ENCODE measurements at regions not wholly inside any gene's neighbourhood (a gene's known extent, or its start where the extent isn't known, plus 50 kb on each side); places are given as distances from the start of the nearest gene placed in this dataset.
A peak's percentile ranks its signal among the peaks of the same experiment; 100 is the strongest.

DNA sequence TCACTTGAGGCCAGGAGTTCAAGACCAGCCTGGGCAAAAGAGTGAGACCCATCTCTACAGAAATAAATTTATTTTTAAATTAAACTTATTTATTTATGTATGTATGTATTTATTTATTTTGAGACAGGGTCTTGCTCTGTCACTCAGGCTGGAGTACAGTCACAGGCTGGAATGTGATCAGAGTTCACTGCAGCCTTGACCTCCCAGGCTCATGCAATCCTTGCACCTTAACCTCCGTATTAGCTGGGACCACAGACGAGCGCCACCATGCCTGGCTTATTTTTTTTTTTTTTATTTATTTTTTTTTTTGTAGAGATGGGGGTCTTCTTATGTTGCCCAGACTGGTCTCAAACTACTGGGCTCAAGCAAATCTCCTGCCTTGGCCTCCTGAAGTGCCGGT lies 135.2 kb upstream of the HES1 start:
- H3K4me3 ChIP-seq (ENCODE audit: low read depth, low read length) = no peak overlapping the region
- TF ChIP-seq, protein P1, sequence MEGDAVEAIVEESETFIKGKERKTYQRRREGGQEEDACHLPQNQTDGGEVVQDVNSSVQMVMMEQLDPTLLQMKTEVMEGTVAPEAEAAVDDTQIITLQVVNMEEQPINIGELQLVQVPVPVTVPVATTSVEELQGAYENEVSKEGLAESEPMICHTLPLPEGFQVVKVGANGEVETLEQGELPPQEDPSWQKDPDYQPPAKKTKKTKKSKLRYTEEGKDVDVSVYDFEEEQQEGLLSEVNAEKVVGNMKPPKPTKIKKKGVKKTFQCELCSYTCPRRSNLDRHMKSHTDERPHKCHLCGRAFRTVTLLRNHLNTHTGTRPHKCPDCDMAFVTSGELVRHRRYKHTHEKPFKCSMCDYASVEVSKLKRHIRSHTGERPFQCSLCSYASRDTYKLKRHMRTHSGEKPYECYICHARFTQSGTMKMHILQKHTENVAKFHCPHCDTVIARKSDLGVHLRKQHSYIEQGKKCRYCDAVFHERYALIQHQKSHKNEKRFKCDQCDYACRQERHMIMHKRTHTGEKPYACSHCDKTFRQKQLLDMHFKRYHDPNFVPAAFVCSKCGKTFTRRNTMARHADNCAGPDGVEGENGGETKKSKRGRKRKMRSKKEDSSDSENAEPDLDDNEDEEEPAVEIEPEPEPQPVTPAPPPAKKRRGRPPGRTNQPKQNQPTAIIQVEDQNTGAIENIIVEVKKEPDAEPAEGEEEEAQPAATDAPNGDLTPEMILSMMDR (IDR thresholded peaks at IDR 0.05; ENCODE audit: low read depth, low read length) = no peak
- no peak for TF ChIP-seq MYC (IDR thresholded peaks at IDR 0.05; ENCODE audit: low read depth, low read length)
- no peak for TF ChIP-seq POLR2A (IDR thresholded peaks at IDR 0.05; ENCODE audit: extremely low read depth, insufficient read length)
- TF ChIP-seq, protein P2, sequence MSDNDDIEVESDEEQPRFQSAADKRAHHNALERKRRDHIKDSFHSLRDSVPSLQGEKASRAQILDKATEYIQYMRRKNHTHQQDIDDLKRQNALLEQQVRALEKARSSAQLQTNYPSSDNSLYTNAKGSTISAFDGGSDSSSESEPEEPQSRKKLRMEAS (IDR thresholded peaks at IDR 0.05; ENCODE audit: low read depth, low read length) = no peak
- DNase-seq (ENCODE audit: low read depth) = no peak

DNA sequence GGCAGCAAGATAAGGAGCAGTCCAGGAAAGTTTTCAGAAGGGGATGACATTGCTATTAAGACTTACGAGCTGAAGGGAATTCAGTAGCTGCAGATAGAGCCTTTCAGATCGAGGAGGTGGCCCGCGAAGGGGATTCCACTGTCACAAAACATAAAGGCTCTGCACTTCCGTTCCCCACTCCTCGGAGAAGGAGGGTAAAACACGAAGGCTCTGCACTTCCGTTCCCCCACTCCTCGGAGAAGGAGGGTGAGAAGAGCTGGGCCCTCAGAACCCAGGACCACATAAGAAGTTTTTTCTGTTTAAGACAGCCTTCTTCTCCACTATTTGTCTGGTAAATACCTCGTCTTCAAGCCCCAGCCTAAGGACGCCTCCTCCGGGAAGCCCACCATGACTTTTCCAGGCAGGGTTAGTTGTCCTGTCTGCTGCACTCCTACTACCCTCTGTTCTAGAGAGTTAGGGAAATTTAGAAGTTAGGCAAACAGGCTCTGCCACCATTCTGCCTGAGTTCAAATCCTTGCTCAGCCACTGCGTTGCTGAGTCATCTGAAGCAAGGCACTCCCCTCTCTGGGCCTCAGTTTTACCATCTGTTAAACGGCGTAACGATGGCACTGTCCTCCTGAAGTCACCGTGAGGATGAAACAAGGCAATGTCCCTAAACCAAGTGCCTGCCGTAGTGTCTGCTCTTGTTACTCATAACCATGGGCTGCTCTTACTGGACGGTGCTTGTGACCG lies 134.1 kb upstream of the HES1 start:
- no peak for DNase-seq (ENCODE audit: low read depth)
- H3K4me3 ChIP-seq (ENCODE audit: low read depth, low read length) = no peak overlapping the region
- TF ChIP-seq, protein P1 (IDR thresholded peaks at IDR 0.05; ENCODE audit: low read depth, low read length) = no peak
- TF ChIP-seq MYC (IDR thresholded peaks at IDR 0.05; ENCODE audit: low read depth, low read length) (no peak), POLR2A (IDR thresholded peaks at IDR 0.05; ENCODE audit: extremely low read depth, insufficient read length) (no peak)
- TF ChIP-seq, protein P2 (IDR thresholded peaks at IDR 0.05; ENCODE audit: low read depth, low read length) = no peak

DNA sequence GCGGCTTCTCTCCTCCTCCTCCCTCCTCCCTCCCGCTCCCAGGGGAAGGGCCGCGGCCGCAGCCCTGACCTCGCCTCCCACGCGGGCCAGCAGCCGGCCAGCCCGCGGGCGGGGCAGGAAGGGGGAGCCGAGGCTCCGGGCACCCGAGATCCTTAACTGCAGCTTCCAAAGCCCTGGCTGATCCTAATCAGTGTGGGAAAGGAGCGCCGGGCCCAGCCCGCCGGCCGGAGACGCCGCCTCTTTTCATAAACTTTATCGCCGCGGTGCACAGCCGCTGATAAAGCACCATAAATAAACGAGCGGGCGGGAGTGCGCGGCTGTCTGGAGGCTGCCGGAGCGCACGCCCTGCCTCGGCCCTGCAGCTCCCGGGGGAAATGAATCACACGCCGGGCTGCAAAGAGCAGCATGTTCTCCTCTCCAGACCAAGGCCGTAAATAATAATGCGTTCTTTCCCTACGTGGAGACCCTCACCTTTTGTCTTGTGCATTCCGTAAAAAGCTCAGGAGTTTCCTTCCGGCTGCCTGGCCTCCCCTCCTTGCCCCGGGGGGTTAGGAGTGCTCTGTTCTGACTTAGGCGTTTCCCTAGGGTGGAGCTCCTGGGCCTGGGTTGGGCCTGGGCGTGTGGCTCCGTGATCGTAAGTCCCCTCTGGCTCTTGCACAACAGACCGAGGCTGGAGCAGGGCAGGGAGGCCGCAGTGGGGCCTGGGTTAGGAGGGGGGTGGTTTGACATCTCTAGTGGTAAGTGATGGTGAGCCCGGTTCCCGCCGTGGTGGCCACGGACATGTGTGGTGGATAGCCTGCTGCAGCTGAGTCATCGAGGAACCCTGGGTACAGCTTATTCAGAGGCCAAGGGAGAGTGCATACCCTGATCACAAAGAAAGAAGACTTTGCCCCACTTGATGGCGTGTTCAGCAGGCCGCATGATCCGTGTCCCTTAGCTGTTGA lies 132.6 kb upstream of the HES1 start:
- peak overlapping the region; percentile 51 for H3K4me3 ChIP-seq (ENCODE audit: low read depth, low read length)
- DNase-seq (ENCODE audit: low read depth) = peak; percentile 97
- no peak for TF ChIP-seq POLR2A (IDR thresholded peaks at IDR 0.05; ENCODE audit: extremely low read depth, insufficient read length)
- TF ChIP-seq, protein P1 (IDR thresholded peaks at IDR 0.05; ENCODE audit: low read depth, low read length) = no peak
- TF ChIP-seq, protein P2 (IDR thresholded peaks at IDR 0.05; ENCODE audit: low read depth, low read length) = peak; percentile 42
- TF ChIP-seq MYC (IDR thresholded peaks at IDR 0.05; ENCODE audit: low read depth, low read length) = peak; percentile 57

DNA sequence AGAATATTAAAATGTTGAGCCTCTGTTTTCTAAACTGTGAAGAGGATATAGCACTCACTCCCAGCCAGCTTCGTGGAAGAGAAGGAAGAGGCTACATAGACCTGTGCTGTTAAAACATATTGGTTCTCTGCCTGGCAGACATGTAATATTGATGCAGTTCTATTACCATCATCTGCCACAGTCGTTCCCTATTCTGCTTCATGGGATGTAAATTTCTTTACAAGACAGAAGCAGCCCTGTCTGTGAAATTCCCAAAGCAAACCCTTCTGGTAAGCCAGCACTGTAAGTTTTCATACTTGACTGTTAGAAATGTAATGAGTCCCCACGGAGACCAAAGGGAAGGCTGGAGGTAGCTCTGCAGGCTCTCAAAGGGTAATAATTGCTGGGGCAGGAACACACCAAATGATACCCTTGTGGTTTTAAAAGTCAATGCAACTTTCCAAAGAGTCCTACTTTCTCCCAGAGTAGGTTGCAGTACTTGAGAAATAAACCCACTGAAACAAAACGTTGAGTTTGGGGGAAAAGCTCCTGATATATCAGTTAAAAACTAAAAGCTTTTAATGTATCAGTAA lies 129.9 kb upstream of the HES1 start:
- no peak overlapping the region for H3K4me3 ChIP-seq (ENCODE audit: low read depth, low read length)
- no peak for DNase-seq (ENCODE audit: low read depth)
- TF ChIP-seq, protein P1 (IDR thresholded peaks at IDR 0.05; ENCODE audit: low read depth, low read length) = no peak
- TF ChIP-seq, protein P2 (IDR thresholded peaks at IDR 0.05; ENCODE audit: low read depth, low read length) = no peak
- no peak for TF ChIP-seq MYC (IDR thresholded peaks at IDR 0.05; ENCODE audit: low read depth, low read length)
- TF ChIP-seq POLR2A (IDR thresholded peaks at IDR 0.05; ENCODE audit: extremely low read depth, insufficient read length) = no peak

DNA sequence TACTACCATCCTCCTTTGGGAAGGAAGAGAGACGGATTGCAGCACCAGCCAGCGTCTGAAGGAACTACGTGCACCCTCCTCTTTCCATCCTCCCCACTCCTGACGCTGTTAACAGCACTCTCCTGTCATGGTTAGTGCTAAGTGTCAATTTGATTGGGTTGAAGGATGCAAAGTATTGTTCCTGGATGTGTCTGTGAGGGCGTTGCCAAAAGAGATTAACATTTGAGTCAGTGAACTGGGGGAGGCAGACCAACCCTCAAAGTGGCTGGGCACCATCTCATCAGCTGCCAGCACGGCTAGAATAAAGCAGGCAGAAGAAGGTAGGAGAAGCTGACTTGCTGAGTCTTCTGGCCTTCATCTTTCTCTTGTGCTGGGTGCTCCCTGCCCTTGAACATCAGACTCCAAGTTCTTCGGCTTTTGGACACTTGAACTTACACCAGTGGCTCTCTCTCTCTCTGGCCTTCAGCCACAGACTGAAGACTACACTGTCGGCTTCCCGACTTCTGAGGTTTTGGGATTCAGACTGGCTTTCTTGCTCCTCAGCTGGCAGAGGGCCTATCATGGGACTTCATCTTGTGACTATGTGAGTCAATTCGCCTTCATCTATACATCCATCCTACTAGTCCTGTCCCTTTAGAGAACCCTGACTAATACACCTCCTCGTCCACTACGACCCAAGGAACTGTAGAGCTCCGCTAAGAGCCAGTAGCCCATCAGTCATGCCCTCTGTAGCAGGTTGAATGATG lies 128.2 kb upstream of the HES1 start:
- H3K4me3 ChIP-seq (ENCODE audit: low read depth, low read length) = no peak overlapping the region
- TF ChIP-seq, protein P1 (IDR thresholded peaks at IDR 0.05; ENCODE audit: low read depth, low read length) = no peak
- TF ChIP-seq POLR2A (IDR thresholded peaks at IDR 0.05; ENCODE audit: extremely low read depth, insufficient read length) (no peak), MYC (IDR thresholded peaks at IDR 0.05; ENCODE audit: low read depth, low read length) (no peak)
- TF ChIP-seq, protein P2 (IDR thresholded peaks at IDR 0.05; ENCODE audit: low read depth, low read length) = no peak
- no peak for DNase-seq (ENCODE audit: low read depth)
